SK-N-MC (cell line): ENCODE measurements at regions not wholly inside any gene's neighbourhood (a gene's known extent, or its start where the extent isn't known, plus 50 kb on each side); places are given as distances from the start of the nearest gene placed in this dataset.

ENCODE experiments used
- DNase-seq: peaks from one replicate; pipeline ENCODE4 v3.0.0-alpha.2; 2011; ENCODE audit warnings: low read depth, low spot score
- H3K27ac ChIP-seq: fragments of 200-600 bp; sonication (generic); 2 replicates; pipeline ENCODE4 v1.5.1; 2016; ENCODE audit warnings: mixed run types
- H3K36me3 ChIP-seq: fragments of 200-600 bp; sonication (generic); 2 replicates; pipeline ENCODE4 v1.6.1; 2017; ENCODE audit warnings: antibody characterized with exemption, low read length, mixed read lengths; ENCODE audit not compliant: insufficient read depth
- H3K4me3 ChIP-seq: fragments of 200-600 bp; sonication (generic); 2 replicates; pipeline ENCODE4 v1.5.1; 2016
- H3K9ac ChIP-seq: fragments of 200-600 bp; sonication (generic); 2 replicates; pipeline ENCODE4 v1.8.0; 2017; ENCODE audit warnings: mixed run types, mixed read lengths; ENCODE audit not compliant: insufficient read length
- H3K9me3 ChIP-seq: fragments of 200-600 bp; sonication (generic); 2 replicates; pipeline ENCODE4 v1.6.1; 2017; ENCODE audit warnings: low read depth, mild to moderate bottlenecking, antibody characterized with exemption, low read length, moderate library complexity, mixed read lengths
- EZH2 ChIP-seq: fragments of 200-600 bp; sonication (generic); IDR thresholded peaks from one replicate; pipeline ENCODE4 v1.6.1; 2017; ENCODE audit warnings: antibody characterized with exemption
- FOXP2 ChIP-seq: optimal IDR thresholded peaks from 2 replicates; pipeline ENCODE3; 2011; ENCODE audit warnings: mild to moderate bottlenecking, moderate library complexity; ENCODE audit not compliant: insufficient read depth; ENCODE audit errors: extremely low read length, control extremely low read depth
- POLR2AphosphoS5 ChIP-seq: IDR thresholded peaks from 2 replicates; pipeline ENCODE4 v1.6.1; 2012; ENCODE audit warnings: mild to moderate bottlenecking, low read depth, low read length, borderline replicate concordance

DNA sequence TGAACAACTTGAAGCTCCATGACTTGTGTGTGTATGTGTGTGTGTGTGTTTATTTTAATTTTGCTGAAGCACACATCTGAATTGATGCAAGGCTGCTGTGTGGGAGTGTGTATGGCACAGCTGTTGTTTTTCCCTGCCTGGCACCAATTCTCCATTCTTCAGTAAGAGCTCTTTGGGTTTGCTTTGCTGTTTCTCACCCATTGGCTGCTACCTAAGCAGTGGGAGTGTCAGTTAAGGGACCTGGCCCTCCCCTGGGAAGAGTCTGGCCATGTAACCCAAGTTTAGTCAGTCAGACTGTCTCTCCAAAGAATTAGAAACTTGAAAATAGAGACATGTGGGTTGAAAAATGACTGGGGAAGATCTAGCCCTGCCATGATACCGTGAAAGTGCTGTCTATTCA is 126.2 kb upstream of the SYNPR start:
- no peaks in the 10 kb centered on the region for H3K9me3 ChIP-seq

DNA sequence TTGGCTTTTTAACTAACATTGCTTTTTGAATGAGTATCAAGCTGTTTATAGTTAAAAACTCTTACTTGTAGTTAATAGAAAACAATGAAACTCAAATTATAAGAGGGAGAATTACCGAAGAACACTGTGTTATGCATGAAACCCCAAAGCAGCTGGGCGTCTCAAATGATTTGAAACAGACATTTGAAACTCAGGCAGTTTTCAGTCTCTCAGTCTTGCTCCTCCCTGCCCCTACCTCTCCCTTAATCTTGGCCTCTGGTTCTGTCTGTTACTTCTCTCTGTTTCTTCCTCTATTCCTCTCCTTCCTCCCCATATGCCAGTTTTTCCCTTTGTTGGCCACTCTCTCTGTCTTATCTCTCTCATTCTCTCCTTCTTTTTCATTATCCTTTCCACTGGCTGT is 118.3 kb upstream of the SYNPR start:
- H3K9ac ChIP-seq = no peak overlapping the region
- no peaks in the 10 kb centered on the region for H3K36me3 ChIP-seq
- H3K9me3 ChIP-seq = no peaks in the 10 kb centered on the region
- H3K4me3 ChIP-seq = no peak overlapping the region
- TF ChIP-seq FOXP2 = no peak
- TF ChIP-seq POLR2AphosphoS5 = no peak
- no peak for TF ChIP-seq EZH2
- DNase-seq = no peak
- no peak overlapping the region for H3K27ac ChIP-seq

More for the DNA sequence above, 126.2 kb upstream of the SYNPR start:
- DNase-seq = no peak
- TF ChIP-seq POLR2AphosphoS5 (no peak), FOXP2 (no peak), EZH2 (no peak)
- no peak overlapping the region for H3K27ac ChIP-seq
- no peaks in the 10 kb centered on the region for H3K36me3 ChIP-seq
- no peak overlapping the region for H3K4me3 ChIP-seq
- no peak overlapping the region for H3K9ac ChIP-seq

DNA sequence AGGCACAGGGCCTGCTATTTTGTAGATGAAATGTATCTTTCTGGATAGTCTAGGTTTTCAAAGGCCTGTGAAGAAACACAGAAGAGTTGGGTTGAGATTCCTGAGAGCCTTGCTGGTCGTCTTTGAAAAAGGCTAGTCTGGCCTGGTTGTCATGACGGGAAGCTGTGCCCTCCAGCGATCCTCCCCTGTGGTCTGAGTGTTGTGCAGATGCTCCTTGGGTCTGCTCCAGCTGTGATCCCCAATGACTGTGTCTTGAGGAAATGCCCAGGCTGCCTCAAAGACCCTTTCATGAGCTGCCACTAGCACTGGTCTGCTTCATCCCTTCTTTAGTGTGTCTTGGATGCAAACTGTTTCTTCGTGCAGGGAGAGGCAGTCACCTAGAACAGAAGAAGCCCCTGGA is 111.0 kb upstream of the SYNPR start:
- DNase-seq = no peak
- TF ChIP-seq EZH2 (no peak), POLR2AphosphoS5 (no peak), FOXP2 (no peak)
- Histone ChIP-seq H3K36me3 (no peaks in the 10 kb centered on the region), H3K9me3 (no peaks in the 10 kb centered on the region), H3K27ac (no peak overlapping the region), H3K9ac (no peak overlapping the region), H3K4me3 (no peak overlapping the region)

DNA sequence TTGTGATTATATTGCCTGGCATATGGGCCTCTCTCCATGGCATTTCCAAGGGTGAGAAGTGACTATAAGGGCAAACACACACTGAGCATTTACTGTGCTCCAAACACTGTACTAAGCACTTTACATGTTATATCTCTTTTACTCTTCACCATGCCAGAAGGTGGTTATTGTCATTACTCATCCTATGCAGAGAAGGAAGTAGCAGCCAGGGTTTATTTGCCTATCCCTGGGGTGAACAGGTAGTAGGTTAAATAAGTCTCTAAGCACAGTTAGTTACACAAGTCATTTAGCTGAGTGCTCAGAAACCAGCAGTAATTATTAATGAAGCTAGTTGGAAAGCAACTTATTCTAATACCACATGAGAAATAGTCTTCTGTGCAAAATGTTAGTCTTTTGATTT is 109.9 kb upstream of the SYNPR start:
- no peak overlapping the region for H3K27ac ChIP-seq
- no peak for DNase-seq
- H3K4me3 ChIP-seq = no peak overlapping the region
- no peaks in the 10 kb centered on the region for H3K36me3 ChIP-seq
- no peak overlapping the region for H3K9ac ChIP-seq
- no peak for TF ChIP-seq FOXP2
- TF ChIP-seq POLR2AphosphoS5 = no peak
- no peak for TF ChIP-seq EZH2
- H3K9me3 ChIP-seq = no peaks in the 10 kb centered on the region

DNA sequence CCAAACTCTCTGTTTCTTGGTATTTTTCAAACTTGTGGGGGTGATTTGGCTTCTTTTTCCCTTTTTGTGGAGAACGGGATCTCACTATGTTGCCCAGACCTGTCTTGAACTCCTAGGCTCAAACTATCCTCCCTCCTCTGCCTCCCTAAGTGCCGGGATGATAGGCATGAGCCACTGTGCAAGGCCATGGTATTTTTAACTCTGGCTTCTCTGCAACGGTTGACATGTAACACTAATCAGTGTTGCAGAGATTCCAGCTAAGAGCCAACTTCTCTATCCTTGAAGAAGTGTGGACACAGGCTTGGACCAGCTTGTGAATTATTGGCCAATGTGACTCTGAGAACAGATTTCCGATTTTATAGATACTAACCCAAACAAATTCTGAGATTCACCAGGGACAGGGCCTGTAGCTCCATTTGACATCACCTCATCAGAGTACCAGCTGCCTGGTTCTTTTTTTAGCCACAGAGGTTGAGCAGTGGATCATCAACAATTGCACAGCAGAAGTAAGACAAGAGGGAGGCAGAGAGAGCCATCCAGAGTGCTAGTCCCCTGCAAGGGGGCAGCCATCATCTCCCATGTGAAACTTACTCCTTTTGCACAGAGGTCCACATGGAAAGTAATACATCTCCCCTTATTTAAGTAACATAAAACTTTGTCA is 98.1 kb upstream of the SYNPR start:
- Histone ChIP-seq H3K9ac (no peak overlapping the region), H3K4me3 (no peak overlapping the region), H3K9me3 (no peaks in the 10 kb centered on the region), H3K36me3 (no peaks in the 10 kb centered on the region), H3K27ac (no peak overlapping the region)
- no peak for DNase-seq
- no peak for TF ChIP-seq POLR2AphosphoS5
- TF ChIP-seq EZH2 = no peak
- no peak for TF ChIP-seq FOXP2

DNA sequence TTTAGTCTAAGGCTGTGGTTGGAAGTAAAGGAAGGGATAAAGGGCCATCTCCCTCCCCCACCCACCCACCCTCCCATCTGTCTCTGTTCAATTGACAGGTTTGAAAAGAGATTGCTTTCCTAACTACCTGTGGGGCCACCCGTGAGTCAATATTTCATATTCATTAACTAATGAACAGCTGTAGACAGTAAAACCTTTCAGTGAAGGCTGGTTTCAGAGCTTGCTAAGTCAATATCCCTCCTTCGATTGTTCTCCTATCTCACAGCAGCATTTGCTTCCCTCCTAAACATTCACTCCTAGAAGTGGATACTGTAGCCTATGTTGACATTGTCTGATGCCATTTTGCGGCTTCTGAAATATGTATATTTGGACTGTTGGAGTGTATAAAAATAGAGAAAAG is 85.9 kb upstream of the SYNPR start:
- H3K4me3 ChIP-seq = no peak overlapping the region
- H3K9ac ChIP-seq = no peak overlapping the region
- TF ChIP-seq EZH2 (no peak), POLR2AphosphoS5 (no peak), FOXP2 (no peak)
- no peaks in the 10 kb centered on the region for H3K9me3 ChIP-seq
- no peak overlapping the region for H3K27ac ChIP-seq
- H3K36me3 ChIP-seq = no peaks in the 10 kb centered on the region
- no peak for DNase-seq

DNA sequence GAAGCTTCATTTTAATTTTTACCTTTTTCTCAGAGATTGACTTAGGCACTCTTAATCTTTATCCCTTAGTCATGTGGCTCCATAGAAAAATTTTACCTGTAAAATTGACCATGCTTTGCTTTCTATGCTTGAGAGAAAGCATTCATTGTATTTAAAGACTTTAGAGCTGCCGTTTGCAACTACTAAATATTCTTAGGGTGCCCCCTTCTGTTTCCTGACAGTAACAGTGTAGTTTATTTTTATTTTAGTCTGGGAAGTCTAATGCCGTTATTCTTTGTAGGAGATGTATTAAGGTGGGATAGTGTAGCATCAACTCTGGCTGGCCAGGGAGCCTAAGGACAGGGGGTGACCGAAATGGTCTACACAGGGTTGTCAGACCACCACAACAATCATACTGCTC is 84.5 kb upstream of the SYNPR start:
- H3K9me3 ChIP-seq = no peaks in the 10 kb centered on the region
- no peaks in the 10 kb centered on the region for H3K36me3 ChIP-seq
- no peak overlapping the region for H3K4me3 ChIP-seq
- TF ChIP-seq EZH2 = no peak
- TF ChIP-seq POLR2AphosphoS5 = no peak
- TF ChIP-seq FOXP2 = no peak
- H3K27ac ChIP-seq = no peak overlapping the region
- DNase-seq = no peak
- H3K9ac ChIP-seq = no peak overlapping the region

DNA sequence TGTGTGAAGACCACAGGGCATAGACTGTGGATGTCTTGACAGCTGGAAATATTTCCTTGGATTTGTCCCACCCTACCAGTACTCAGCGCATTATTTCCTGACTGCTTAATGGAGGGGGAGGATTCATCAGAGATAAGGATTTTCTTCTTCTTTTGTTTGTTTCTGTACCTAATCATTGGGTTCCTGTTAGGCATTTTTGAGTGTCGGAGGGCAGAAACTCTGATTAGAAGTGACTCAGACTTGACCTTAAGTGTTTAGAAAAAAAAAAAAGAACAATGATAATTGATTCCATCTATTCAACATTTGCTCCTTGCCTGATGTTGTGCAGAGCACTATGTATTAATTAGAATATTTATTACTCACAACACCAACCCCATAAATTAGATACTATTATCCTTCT is 78.5 kb upstream of the SYNPR start:
- H3K4me3 ChIP-seq = no peak overlapping the region
- H3K27ac ChIP-seq = no peak overlapping the region
- TF ChIP-seq FOXP2 (no peak), EZH2 (no peak), POLR2AphosphoS5 (no peak)
- H3K36me3 ChIP-seq = no peaks in the 10 kb centered on the region
- no peak overlapping the region for H3K9ac ChIP-seq
- DNase-seq = no peak
- H3K9me3 ChIP-seq = no peaks in the 10 kb centered on the region

DNA sequence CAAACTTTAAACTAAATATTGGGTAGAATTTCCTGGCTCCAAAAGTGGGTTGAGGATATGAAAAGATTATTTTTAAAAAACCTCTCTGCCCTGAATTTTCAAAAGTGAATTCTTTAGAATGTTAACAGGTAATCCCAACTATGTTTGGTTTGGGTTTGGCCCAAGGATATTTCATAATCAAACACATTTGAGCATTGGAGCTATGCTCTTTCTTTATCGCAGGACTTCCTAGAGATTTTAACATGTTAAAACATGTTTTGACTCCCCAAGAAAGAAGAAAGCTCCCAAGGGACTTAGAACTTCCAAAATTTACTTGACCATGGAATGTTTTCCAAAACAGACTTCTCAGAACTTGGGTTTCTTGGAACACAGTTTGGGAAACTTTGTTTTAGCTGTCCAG is 75.6 kb upstream of the SYNPR start:
- H3K9me3 ChIP-seq = no peaks in the 10 kb centered on the region
- H3K9ac ChIP-seq = no peak overlapping the region
- TF ChIP-seq FOXP2 = no peak
- TF ChIP-seq POLR2AphosphoS5 = no peak
- TF ChIP-seq EZH2 = no peak
- no peak overlapping the region for H3K27ac ChIP-seq
- H3K4me3 ChIP-seq = no peak overlapping the region
- DNase-seq = no peak
- H3K36me3 ChIP-seq = no peaks in the 10 kb centered on the region
